ENCODE measurements at regions not wholly inside any gene's neighbourhood (a gene's known extent, or its start where the extent isn't known, plus 50 kb on each side); places are given as distances from the start of the nearest gene placed in this dataset.

DNA sequence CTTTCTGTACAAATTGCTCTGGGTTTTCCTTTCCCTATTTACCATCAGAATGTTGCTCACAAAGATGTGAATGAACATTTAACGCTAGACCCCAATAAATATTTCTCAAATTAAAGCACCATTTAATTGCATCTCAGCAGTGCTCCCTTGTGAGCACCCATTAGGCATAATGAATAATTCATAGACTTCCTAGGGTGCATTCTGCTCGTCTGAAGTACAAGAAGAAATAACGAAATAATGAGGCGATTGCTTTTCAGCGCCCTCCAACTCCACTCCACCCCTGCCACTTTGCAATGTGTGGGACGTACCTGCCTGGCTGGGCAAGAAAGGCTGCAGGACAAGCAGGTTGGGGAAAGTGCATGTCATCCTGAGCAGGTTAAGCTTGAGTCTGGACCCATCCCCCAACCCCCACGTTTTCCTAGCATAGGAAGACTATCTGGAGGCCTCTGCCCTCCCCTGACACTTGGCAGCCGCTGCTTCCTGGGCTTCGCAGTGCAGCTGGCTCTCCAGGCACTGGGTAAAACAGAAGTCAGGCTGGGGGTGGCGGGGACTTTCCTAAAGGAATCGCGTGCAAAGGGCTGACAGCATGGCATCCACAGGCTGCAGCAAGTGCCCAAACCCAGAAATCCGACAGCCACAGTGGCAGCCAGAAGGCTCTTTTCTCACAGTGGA is 253.7 kb downstream of the DUSP6 start:
- peak; percentile 75 for DNase-seq (ENCODE audit: low spot score)

DNA sequence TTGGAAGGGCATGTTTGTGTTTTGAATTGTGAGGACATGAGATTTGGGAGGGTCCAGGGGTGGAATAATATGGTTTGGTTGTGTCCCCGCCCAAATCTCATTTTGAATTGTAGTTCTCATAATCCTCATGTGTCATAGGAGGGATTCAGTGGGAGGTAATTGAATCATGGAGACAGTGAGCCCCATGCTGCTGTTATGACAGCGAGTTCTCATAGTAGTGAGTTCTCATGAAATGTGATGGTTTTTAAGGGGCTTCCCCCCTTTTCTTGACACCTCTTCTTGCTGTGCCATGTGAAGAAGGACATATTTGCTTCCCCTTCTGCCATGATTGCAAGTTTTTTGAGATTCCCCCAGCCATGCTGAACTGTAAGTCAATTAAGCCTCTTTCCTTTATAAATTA is 260.0 kb downstream of the DUSP6 start:
- no peak for DNase-seq (ENCODE audit: low spot score)

GRCh38 chr12:89091293-89091841 is 260.9 kb downstream of the DUSP6 start:
- no peak for DNase-seq (ENCODE audit: low spot score)

GRCh38 chr12:89089264-89089663 is 263.0 kb downstream of the DUSP6 start:
- no peak for DNase-seq (ENCODE audit: low spot score)

DNA sequence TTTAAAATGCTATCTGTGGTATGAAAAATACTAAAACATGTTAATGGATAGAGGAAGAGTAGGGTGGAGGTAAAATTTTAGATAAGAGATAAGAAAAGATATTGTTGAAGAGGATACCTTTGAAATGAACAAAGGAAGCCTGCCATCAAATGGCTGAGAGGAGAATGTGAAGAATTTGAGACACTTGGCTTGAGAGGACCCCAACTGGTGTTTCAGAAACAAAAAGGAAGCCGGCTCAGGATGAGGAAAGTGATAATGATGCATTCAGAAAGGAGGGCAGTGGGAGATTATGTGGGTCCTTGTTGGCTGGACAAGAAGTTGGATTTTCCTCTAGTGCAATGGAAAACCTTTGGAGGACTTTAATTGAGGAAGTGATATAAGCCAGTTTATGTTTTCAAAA is 264.4 kb downstream of the DUSP6 start:
- DNase-seq (ENCODE audit: low spot score), result no peak

DNA sequence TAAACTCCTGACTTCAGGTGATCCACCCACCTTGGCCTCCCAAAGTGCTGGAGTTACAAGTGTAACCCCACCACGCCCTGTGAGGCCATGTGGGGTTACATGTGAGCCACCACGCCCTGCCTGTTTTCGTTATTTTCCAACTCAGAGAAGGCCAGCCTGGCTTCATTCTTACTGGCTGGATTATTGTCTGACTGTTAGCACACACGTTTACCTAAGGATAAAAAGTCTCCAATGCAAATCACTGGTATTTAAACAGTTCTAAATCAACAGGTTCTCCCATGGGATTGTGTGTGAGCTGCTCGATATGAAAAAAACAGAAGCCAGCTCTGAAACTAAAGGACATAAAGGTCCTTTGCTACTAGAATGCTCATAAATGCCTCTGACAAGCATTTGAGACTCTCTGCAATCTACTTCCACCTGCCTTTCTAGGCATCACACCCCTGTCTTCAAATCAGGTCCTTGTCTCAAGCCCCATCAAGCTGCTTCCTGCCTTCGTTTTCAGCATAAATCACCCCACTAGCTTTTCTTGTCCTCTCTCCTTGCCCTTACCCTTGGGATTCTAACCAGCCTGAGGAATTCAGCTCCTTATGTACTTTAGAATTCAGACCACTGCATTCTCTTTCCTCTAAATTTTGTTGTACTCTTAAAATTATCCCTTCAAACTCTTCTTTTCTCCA is 265.0 kb downstream of the DUSP6 start:
- no peak for DNase-seq (ENCODE audit: low spot score)

DNA sequence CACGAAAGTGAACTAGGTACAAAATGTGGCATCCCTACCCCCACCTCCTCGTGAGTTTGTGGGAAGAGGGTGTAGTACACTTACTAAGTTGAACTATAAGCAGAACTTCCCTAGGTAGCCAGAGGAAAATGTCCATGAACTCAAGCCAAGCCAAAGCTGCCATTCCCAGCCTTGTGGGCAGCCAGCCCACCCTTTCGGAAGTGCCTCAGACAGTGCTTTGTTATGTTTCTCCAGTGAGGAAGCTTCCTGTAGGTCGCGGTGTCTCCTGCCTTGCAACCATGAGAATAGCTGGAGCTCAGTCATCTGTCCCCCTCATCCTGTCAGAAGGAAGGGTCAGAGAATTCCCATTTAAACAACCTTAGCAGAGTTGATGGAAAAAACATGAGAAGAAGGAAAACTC is 266.9 kb downstream of the DUSP6 start:
- DNase-seq (ENCODE audit: low spot score), result no peak

DNA sequence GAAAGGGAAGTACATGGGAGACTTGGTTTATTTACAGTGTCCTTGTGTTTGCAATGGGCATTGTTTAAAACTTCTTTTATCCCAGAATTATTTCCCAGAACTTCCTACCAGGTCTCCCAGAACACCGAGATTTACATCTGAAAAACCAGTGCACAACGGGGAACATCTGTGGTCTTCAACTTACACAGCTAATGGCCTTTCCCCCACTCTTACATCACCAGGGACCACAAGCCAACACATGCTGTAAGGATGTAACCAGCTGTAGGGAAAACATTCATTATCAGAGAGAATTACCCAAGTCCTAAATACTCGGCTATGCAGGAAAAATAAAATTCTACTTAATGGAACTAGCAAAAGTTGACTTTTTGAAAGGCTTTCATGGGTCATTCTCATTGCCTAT is 267.6 kb downstream of the DUSP6 start:
- no peak for DNase-seq (ENCODE audit: low spot score)

GRCh38 chr12:89083491-89083890 is 268.8 kb downstream of the DUSP6 start:
- DNase-seq (ENCODE audit: low spot score), result no peak

- no peak for DNase-seq (ENCODE audit: low spot score)
Observed at GRCh38 chr12:89082370-89082753, 269.9 kb downstream of the DUSP6 start.

GRCh38 chr12:89081719-89082369 is 270.5 kb downstream of the DUSP6 start:
- no peak for DNase-seq (ENCODE audit: low spot score)

GRCh38 chr12:89080793-89081465 is 271.4 kb downstream of the DUSP6 start:
- DNase-seq (ENCODE audit: low spot score), result no peak

DNA sequence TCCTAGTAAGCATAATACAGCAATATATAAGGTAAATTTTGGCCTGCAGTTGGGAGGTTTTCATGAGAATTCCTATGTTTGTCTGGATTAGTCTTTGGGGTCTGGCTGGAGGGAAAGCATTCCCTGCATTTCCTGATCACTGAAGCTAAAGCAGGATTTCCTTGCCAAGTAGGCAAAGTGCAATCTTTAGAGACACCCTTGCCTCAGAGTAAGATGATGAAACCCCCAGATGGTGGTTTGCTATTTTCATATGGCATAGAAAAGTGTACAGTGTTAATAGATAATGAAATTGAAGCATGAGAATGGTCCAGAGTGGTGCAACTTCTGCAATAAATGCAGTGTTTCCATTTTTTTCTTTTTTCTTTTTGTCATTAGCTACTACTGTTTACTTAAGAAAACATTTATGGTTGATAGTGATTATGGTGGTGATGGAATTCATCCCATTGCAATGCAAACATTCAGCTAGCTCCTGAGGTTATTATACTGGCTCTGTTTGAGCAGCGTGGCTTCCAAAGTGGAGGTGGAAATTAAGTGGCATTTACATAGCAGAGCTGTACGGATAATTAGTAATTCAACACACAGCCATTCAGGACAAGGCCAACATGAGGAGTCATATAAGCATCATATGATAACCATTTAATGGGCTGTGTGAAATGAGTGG is 276.3 kb downstream of the DUSP6 start:
- DNase-seq (ENCODE audit: low spot score), result no peak

GRCh38 chr12:89073659-89074058 is 278.6 kb downstream of the DUSP6 start:
- no peak for DNase-seq (ENCODE audit: low spot score)

GRCh38 chr12:89073027-89073398 is 279.3 kb downstream of the DUSP6 start:
- no peak for DNase-seq (ENCODE audit: low spot score)

- DNase-seq (ENCODE audit: low spot score), result no peak
Observed at GRCh38 chr12:89072294-89073026, 279.8 kb downstream of the DUSP6 start.

DNA sequence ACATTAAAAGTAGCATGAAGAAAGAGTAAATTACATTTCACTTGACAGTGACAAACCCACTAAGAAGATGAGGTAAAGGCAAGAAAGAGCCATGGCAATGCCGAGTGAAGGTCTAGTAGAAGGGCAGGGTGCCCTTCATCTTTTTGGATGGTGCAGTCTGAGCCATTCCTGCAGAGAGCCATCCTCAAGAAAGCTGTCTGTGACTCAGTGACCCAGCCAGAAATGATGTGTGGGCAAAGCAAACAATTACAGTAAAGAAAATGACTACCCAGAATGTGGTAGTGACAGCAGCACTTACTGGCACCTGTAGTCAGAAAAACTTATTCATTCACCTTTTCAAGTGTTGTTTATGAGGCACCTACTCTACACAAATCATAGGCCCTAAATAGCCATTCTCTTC is 281.7 kb downstream of the DUSP6 start:
- no peak for DNase-seq (ENCODE audit: low spot score)

GRCh38 chr12:89069431-89069830 is 282.9 kb downstream of the DUSP6 start:
- DNase-seq (ENCODE audit: low spot score), result no peak

DNA sequence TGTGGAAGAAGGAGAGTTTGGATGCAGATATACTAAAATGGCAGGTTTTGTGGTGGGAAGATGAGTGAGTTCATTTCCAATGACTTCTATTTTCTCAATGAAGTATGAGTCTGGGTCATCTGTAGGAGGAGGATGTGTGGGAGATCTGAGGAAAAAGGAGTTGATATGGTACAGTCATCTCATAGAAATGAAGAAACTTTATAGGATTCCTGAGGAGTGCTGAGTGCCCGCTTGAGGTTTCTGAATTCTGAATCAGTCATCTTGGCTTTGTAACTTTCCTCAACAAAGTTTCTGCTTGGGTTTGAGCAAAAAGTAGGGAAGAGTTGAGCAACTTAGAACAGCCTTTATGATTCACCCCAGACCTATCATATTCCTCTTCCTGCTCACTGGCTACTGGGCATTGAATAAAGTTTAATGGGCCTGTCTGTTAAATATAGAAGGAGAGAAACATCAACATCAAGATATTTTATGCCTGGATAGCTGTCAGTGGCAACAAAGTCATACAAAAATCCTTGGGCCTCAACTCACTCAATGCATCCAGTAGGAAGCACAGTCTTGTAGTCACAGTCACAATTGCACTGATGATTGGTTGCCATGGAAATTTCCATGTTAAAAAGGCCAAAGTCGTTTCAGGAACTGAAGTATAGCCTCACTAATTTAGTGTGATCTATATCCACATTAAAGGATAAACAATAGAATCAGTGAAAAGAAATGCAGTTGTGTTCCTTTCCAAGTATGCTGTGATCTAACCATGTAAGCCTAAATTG is 284.7 kb downstream of the DUSP6 start:
- no peak for DNase-seq (ENCODE audit: low spot score)

DNA sequence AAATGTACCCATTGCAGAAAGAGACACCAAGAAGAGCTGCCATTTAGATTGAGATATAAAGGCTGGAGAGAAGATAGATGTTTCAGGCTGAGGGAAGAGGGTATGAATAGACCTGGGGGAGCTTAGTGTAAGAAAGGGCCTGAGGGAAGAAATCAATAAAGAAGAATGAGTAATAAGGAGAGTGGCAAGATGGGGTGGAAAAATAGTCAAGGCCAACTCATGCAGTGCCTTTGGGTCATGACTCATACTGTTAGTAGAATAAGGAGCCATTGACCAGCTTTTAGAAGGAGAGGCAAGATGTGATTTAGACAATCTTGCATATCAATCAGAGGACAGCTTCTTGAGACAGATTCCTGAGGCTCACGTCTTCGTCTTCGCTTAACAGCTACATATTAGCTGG is 287.5 kb downstream of the DUSP6 start:
- no peak for DNase-seq (ENCODE audit: low spot score)

- no peak for DNase-seq (ENCODE audit: low spot score)
Observed at GRCh38 chr12:89064151-89064550, 288.1 kb downstream of the DUSP6 start.
